ENCODE measurements at regions not wholly inside any gene's neighbourhood (a gene's known extent, or its start where the extent isn't known, plus 50 kb on each side); places are given as distances from the start of the nearest gene placed in this dataset.

- DNase-seq, result no peak
These were observed 65.2 kb upstream of the RNU6ATAC start for GRCh38 chr9:134229466-134230091.

- DNase-seq, result no peak
These were observed 66.0 kb upstream of the RNU6ATAC start for GRCh38 chr9:134230092-134230941.

- DNase-seq, result no peak
These were observed 66.6 kb upstream of the RNU6ATAC start for GRCh38 chr9:134230942-134231325.

GRCh38 chr9:134231330-134231745, 67.0 kb upstream of the RNU6ATAC start:
- DNase-seq, result no peak

- DNase-seq, result no peak
These were observed 67.4 kb upstream of the RNU6ATAC start for GRCh38 chr9:134231767-134232166.

- no peak for DNase-seq
These were observed 68.7 kb upstream of the RNU6ATAC start for GRCh38 chr9:134233022-134233421.

- DNase-seq, result no peak
These were observed 69.8 kb upstream of the RNU6ATAC start for GRCh38 chr9:134234001-134234660.

GRCh38 chr9:134234687-134235359, 70.5 kb upstream of the RNU6ATAC start:
- DNase-seq, result no peak

GRCh38 chr9:134235366-134235765, 71.0 kb upstream of the RNU6ATAC start:
- DNase-seq, result no peak

GRCh38 chr9:134236001-134236421, 71.6 kb upstream of the RNU6ATAC start:
- DNase-seq, result no peak

- DNase-seq, result no peak
These were observed 72.7 kb upstream of the RNU6ATAC start for GRCh38 chr9:134236935-134237629.

GRCh38 chr9:134237630-134238265, 73.4 kb upstream of the RNU6ATAC start:
- no peak for DNase-seq

- no peak for DNase-seq
These were observed 75.0 kb upstream of the RNU6ATAC start for GRCh38 chr9:134239130-134239903.

GRCh38 chr9:134239939-134240338, 75.6 kb upstream of the RNU6ATAC start:
- no peak for DNase-seq

GRCh38 chr9:134240361-134240760, 76.0 kb upstream of the RNU6ATAC start:
- no peak for DNase-seq

GRCh38 chr9:134242706-134243105, 78.3 kb upstream of the RNU6ATAC start:
- no peak for DNase-seq

GRCh38 chr9:134243778-134244467, 79.6 kb upstream of the RNU6ATAC start:
- peak; percentile 26 for DNase-seq

- DNase-seq, result no peak
These were observed 80.8 kb upstream of the RNU6ATAC start for GRCh38 chr9:134245179-134245578.

GRCh38 chr9:134247918-134248631, 78.2 kb upstream of the RXRA start:
- DNase-seq, result no peak
